HG02571 (cell line): ENCODE measurements at regions not wholly inside any gene's neighbourhood (a gene's known extent, or its start where the extent isn't known, plus 50 kb on each side); places are given as distances from the start of the nearest gene placed in this dataset.

Experiments
- ATAC-seq: cut with Tn5 transposase; IDR thresholded peaks from one replicate; pipeline ENCODE4 v1.9.1; 2021; ENCODE audit warnings: mild to moderate bottlenecking, moderate library complexity; ENCODE audit not compliant: unreplicated experiment

- no peak for ATAC-seq
These were observed 132.8 kb downstream of the TUSC7 start for GRCh38 chr3:116842254-116842957.

DNA sequence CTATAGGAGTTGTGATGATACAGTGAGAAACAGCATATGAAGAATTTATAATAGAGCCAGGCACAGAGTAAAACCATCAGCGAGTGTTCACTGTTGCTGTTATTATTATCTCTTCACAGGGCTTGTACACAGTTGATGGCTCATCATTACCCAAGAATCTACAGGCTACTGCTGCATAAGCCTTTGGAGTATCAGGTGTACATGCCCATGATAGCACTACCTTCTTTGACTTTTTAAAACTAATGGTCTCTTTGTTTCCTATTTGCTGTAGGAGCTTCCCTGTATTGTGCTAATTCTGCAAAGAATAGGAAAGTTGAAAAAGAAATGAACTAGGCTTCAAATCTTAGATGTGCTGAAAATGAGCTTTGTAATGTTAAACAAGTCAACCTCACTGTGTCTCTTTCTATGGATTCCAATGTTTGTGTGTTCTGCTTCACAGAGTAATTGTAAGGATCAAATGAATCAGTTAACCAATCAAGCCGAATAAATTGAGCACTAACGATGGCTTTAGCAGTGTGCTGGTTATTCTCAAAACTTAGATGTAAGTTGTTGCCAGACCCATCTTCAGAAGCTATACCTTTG lies 138.8 kb downstream of the TUSC7 start:
- no peak for ATAC-seq

- no peak for ATAC-seq
These were observed 139.7 kb downstream of the TUSC7 start for GRCh38 chr3:116849261-116849688.

DNA sequence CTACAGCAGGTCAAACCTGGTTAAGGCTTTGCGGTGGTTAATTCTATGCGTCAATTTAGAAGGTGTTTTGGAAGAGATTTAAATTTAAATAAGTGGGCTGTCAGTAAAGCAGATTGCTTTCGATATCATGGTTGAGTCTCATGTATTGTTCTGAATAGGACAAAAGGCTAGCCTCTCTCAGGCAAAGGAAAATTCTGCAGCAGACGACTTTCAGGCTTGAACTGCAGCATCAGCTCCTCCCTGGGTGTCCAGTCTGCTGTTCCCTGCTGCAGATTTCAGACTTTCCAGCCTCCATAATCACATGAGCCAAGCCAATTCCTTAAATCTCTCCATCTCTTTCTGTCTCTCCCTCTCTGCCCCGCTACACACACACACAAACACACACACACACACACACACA lies 143.2 kb downstream of the TUSC7 start:
- no peak for ATAC-seq

GRCh38 chr3:116863270-116863770 lies 153.7 kb downstream of the TUSC7 start:
- no peak for ATAC-seq

GRCh38 chr3:116863822-116864589 lies 154.4 kb downstream of the TUSC7 start:
- no peak for ATAC-seq

DNA sequence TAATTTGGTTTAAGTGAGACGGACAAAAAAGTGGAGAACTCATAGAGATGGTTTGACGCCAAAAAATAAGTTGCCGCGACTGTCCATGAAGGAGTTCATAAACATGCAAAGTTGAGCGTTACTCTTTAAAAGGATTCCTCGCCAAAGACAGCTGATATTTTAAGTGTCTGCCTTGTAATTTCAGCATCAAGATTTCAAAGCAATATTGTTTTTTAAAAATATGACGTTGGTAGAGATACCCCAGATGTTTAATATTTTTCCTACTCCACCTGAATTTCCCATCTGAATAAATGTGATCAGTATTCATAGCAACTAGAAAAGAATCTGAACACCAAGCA lies 155.0 kb downstream of the TUSC7 start:
- no peak for ATAC-seq

DNA sequence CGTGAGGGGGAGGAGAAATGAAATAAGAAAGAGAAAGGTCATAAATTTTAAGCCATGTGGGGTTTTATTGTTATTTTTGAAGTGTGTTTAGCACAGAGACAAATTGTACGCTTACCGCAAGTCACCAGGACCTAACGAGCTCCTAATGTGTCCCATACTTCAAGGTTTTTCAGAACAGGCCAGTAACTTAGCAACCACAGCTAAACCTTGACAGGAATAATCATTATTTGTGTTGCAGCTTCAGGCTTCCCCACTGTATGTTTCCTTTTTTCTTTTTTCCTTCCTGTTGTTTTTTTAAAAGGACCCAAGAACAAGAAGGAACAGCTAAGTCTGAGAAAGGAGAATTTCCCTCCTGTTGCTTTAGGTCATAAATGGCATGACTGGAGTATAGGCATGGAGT lies 160.8 kb downstream of the TUSC7 start:
- ATAC-seq, result no peak

DNA sequence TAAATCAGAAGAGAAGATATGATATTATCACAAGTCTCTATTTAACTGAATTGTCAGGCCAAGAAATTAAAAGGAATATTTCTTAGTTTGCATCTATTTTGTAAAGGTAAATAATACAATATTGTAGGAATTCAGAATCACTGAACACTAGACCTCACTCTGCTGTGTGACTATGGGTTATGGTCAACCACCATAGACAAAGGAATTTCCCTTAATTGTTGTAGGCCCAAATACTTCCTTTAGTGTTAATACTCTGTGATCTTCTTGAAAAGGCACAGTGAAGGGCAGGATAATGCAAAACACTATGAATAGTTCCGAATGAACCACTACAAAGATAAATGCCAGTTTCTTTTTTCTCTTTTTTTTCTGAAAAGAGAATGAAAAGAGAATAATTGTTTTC lies 162.3 kb downstream of the TUSC7 start:
- no peak for ATAC-seq

- no peak for ATAC-seq
These were observed 163.1 kb downstream of the TUSC7 start for GRCh38 chr3:116872688-116873087.

DNA sequence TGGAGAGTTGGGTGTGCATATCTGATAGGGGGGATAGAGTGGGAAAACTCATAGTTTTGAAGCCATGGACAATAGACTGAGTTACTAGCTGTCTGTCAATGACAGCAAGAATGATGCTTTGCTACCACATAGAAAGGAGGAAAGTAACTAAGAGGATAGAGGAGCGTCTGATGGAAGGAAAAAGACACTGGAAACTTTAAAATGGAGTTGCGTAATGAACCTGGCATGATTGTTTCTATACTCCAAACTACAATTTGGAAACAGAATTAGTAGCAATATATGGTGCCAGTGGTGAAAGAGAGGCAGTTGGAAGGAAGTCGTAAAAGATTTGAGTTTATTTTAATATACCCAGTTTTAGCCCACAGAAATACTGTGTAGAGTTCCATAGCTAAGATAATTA lies 163.6 kb downstream of the TUSC7 start:
- no peak for ATAC-seq

DNA sequence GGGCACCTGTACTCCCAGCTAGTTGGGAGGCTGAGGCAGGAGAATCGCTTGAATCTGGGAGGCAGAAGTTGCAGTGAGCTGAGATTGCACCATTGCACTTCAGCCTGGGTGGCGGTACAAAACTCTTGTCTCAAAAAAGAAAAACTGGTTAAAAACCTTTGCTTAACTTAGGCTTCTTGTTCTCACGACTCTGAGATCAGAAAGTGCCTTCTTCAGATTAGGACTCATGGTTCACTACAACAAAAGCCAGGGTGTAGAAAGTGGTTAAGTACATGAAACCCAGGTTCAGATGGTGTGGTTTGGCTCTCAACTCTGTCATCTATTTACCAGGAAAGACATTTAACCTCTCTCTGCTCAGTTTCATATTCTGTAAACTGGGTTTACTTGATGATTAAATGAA lies 168.4 kb downstream of the TUSC7 start:
- no peak for ATAC-seq

- ATAC-seq, result peak; percentile 92
These were observed 176.8 kb downstream of the TUSC7 start for GRCh38 chr3:116886202-116886893.

DNA sequence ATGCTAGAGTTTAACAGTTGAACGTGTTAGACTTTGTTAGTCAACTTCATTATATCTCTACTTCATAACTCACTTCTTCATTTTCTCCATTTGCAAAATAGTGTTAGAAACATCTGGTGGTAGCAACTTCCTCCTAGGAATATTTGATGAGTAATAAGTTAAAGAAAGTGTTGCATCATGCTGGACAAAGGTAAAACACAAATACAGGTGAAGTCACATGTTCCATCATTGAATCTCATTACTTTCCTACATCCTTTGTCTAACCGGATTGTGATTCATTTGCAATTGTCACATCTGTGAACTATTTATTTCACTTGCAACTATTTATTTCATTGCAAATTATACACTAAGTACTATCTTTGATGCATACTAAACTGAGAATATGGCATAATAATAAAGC lies 186.5 kb downstream of the TUSC7 start:
- ATAC-seq, result no peak

DNA sequence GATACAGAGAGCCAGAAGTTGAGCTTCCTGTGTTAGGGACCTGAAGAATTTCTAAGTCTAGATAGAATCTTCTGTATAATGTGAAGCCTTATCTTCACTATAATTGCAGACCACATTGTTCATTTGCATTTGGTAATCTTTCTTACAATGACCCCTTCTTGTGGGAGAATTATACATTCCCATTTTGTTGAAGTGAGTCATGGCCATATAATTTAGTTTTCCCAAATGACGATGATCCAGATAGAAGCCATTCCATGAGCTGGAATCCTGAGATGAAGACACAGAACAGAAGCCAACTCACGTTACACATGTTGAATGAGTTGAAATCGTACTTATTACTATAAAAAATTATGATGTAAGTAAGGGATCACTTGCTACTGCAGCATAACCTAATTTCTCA lies 187.8 kb downstream of the TUSC7 start:
- ATAC-seq, result no peak

DNA sequence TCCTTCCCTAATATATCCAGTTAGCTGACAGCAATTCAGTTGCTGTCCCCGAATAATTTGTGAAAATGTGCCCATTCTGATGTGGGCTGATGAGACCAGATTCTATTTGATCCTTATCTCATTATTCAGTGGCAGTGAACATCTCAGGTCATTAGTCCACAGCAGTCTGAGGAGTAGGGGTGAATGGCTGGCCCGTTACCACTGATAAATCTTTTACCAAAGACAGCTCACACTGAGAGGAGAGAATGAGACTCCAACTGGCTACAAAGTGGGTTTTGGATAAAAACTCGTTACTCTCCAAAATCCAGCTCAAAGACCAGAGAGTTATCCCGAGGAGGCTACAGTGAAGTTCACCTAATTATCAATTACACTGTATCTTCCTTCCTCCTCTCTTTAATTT lies 189.7 kb downstream of the TUSC7 start:
- ATAC-seq, result no peak

GRCh38 chr3:116905334-116905733 lies 195.8 kb downstream of the TUSC7 start:
- no peak for ATAC-seq

GRCh38 chr3:116905794-116906193 lies 196.2 kb downstream of the TUSC7 start:
- no peak for ATAC-seq

DNA sequence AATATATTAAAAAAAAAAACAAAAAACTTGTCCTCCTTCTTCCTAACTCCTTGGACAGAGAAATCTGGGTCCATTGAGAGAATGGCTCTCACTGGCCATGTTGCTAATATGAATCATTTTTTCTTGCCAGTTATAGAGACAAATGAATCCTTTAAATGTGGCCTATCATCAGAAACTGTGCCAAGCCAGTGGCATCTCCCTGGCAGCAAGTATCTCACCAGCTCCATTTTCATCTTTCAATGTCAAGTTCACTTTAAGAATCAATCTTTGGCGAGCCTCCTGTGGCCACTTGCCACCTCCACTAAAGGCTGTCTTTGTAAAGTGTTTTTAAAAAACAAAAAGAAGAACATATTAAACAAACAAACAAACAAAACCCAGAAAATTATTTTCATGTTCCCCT lies 202.5 kb downstream of the TUSC7 start:
- no peak for ATAC-seq

- ATAC-seq, result no peak
These were observed 204.4 kb downstream of the TUSC7 start for GRCh38 chr3:116914004-116914403.

DNA sequence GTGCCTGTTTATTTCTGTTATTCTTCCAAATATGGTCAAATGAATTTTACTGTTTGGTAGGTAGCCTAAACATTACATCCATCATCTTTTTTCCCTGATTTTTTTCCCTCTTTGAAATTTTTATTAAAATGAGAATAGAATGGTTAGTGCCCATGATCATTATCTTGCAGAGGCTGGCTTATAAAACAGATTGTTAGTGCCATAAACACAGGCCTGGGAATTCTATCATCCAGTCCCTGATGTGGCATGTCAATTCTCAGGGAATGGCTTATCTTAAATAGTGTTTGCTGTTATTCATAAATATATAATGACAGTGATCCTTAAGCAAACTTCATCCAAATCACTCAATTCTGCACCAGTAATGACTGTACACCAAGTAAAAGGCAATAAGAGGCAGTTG lies 207.3 kb downstream of the TUSC7 start:
- no peak for ATAC-seq
